Right ventricle myocardium inferior (tissue), 1 donor: ENCODE measurements at regions not wholly inside any gene's neighbourhood (a gene's known extent, or its start where the extent isn't known, plus 50 kb on each side); places are given as distances from the start of the nearest gene placed in this dataset.

Experiments
- ATAC-seq: fragments of 200-7000 bp; cut with Tn5 transposase; one replicate; pipeline ENCODE4 v1.9.1; 2020; ENCODE audit warnings: mild to moderate bottlenecking, moderate library complexity
- DNase-seq: peaks from one replicate; pipeline ENCODE4 v3.0.0; 2021; ENCODE audit errors: missing footprints
- intact Hi-C: fragments of 100-400 bp; cut with DNase I; formaldehyde crosslinking; loops from one replicate; pipeline ENCODE4 v1.11.0; 2022
- donor health status: DM: no; HTN: yes; CAD: no; lungs with severe emphysema.

DNA sequence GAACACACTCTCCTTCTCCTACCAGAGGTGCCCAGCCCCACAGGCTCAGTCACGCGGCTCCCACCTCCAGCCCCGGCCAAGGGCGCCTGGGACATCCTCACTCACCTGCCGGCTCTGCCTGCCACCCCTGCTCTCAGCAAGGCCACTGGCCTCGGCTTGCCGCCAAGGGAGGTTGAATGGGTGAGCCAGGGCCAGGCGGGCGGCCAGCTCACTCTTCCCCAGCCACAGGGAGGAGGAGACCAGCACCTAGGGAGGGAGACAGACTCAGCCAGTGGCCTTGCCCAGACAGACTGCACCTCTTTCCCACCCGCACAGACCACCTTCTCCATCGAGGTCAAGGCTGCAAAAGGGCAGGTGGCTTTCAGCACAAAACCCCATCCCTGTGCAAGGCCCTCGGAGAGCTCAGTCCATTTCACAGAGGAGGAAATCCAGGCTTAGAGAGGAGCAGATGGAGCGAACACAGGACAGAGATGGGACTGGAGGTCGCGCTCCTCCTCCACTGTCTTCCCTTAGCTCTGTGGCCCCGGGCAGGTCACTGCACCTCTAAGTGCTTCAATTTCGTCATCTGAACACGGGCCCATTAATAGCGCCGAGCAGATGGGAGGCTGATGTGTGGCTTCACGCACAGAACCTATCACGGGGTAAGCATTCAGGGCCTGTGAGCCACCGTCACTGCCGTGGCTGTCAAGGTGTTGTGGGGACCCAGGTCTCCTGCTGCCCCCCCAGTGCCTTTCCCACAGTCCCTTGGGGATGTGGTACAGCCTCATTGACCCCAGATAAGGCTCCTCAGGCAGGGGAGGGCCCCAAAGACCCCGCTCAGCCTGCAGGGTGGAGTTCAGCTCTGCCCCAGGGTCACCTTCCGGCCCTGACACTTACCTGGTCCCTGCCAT, 56.1 kb downstream of the RMI2 start:
- ATAC-seq (peak; percentile 52), DNase-seq (no peak)
- intact Hi-C loops, result loop anchor here (10.0 kb wide), 2 partner anchors 393 to 663 kb away; partner anchors contain the start of gene ZC3H7A

DNA sequence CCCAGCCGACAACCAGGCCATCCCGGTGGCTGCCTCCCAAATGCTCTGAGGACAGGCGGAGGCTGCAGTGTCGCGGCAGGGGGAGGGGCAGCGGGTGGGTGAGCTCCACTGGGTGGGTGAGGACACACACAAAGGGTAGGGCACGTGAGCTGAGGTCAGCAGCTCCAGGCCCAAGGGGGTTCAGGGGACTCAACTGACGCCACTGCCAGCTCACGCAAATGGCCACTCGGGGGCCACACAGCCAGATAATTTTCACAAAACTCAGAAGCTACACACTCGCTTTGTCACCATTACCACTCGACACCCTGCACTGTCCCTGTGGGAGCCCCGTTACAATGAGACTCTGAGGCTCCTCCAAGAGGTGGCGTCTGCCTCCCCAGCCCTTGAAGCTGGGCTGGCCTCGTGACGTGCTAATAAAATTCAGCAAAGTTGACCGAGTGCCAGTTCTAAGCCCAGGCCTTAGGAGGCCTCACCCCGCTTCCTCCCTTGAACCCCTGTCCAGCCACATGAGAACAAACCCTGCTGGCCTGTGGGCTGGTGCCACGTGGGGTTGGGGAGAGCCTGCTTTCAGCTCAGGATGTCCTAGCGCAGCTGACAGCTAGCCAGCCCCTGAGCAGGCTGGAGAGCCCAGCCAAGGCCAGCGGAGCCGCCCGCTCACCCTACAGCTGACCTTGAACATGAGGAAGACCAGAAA, 56.9 kb downstream of the RMI2 start:
- DNase-seq (no peak), ATAC-seq (peak; percentile 59)
- intact Hi-C loops, result loop anchor here (10.0 kb wide), 2 partner anchors 393 to 663 kb away; partner anchors contain the start of gene ZC3H7A

DNA sequence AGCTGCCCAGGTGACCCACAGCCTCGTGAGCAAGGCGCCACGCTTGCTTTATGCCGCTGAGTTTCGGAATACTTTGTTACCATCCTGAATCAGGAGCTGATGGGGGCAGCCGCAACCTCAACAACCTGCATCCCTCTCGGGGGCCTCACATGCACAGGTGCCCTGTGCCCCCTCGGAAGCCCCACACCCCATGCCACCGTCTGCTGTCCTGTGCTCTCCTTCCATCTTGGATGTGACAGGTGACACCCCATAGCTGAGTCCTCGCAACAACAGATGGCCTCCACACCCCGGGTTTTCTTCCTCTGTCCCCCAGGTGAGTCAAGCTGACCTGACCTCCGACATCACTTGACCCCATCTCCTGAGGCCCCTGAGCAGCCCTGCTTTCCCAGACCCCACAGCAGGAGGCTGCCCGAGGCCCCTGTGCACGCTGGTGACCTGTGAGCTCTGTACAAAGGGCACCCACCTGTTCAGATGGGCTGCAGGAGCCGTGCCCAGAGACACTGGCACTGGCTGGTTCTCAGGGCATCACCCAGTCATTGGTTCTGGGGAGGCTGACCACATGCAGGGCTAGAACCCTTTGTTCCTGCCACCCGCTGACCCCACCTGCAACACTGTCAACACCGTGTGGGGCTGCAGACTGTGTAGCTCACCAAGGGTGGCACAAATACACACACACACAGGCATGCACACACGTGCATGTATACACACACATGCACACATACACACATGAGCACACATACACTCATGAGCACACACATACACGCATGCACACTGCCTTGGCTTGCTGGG, 57.7 kb downstream of the RMI2 start:
- no peak for ATAC-seq
- DNase-seq, result no peak
- intact Hi-C loops, result loop anchor here (10.0 kb wide), 2 partner anchors 392 to 662 kb away; partner anchors contain the start of gene ZC3H7A

DNA sequence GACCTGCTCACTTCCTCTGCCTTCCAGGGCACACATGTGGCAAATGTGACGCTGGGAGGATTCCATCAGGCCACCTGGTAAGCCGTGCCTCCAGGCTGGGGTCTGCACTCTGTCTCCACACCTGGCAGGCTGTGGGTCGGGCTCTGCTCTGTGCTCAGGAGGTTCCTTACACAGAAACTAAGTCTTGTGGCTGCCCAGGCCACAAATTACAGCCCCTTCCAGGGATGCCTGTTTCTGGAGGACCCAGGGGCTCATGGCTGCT, 58.2 kb downstream of the RMI2 start:
- DNase-seq (no peak), ATAC-seq (no peak)
- intact Hi-C loops, result loop anchor here (10.0 kb wide), 2 partner anchors 391 to 661 kb away; partner anchors contain the start of gene ZC3H7A

DNA sequence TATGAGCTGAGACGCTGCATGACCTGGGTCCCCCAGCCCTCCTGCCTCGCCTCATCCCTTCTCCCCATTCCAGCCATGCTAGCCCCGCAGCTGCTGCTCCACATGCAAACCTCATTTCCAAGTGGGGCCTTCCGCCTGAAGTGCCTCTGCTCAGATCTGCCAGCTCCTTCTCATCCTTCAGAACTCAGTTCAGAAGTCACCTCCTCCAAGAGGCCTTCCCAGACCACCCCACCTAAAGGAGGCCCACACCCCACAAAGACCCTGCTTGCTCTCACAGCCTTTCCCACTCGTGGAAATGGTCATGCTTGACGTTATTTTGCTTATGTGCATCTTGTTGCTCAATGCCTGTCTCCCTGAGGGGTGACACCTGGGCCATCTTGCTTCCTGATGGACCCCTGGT, 58.7 kb downstream of the RMI2 start:
- intact Hi-C loops, result loop anchor here (10.0 kb wide), 2 partner anchors 391 to 661 kb away; partner anchors contain the start of gene ZC3H7A
- ATAC-seq (no peak), DNase-seq (no peak)

DNA sequence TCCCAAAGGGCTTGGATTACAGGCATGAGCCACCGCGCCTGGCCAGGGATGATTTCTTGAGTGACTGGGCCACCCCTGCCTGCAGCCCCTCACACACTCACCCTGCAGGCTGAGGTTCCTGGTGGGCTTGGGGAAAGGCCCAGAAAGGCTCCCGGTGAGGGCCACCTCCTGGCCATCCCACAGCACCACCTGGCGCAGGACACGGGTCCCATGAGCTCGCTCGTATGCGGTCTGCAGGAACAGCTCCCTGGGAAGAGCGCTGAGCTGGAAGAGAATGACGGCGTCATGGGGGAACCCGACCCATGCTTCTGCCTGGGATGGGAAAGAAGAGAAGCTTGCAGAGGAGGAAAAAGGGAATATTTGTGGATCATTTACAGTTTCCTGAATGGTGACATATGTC, 59.3 kb downstream of the RMI2 start:
- intact Hi-C loops, result loop anchor here (10.0 kb wide), 2 partner anchors 390 to 660 kb away; partner anchors contain the start of gene ZC3H7A
- DNase-seq (no peak), ATAC-seq (no peak)

DNA sequence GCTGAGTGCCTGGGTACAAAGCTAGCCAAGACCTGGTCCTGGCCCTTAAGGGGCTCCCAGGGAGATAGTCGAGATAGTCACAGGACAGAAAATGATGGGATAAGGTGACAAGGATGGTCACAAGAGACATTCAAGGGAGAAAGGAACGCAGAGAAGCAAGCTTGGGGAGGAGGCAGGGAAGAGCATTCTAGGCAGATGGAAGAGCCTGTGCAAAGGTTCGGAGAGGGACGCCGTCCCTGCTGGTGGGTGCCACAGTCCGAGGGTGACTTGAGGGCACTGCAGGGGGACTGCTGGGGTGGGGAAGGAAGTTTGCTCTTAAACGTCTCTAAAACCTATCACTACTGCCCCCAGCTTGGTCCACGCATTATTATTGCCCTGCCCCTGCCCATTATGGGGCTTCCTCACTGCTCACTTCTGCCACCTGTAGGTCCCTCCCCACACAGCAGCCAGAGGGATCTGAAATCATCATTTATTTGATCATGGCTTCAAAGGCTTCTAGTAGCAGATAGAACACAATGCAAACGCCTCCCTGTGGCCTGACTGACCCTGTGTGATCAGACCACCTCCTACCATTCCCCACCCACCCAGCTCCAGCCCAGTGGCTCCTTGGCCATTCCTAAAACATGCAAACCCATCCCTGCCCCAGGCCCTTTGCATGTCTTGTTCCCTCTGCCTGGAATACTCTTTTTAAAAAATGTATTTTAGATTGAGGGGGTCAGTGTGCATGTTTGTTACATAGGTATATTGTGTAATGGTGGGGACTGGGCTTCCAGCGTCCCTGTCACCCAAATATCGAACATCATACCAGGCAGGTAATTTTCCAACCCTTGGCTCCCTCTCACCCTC, 60.3 kb downstream of the RMI2 start:
- intact Hi-C loops, result loop anchor here (2.0 to 10.0 kb wide), 3 partner anchors 235 to 659 kb away; partner anchors contain the start of gene ZC3H7A
- DNase-seq, result no peak
- ATAC-seq, result no peak

DNA sequence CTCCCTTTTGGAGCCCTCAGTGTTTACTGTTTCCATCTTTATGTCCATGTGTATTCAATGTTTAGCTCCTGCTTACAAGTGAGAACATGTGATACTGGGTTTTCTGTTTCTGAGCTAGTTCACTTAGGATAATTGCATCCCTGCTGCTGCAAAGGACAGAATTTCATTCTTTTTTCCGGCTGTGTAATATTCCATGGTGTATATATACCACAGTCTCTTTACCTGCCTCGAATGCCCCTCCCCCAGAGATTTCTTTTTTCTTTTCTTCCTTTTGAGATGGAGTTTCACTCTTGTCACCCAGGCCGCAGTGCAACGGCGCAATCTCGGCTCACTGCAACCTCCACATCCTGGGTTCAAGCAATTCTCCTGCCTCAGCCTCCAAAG, 60.9 kb downstream of the RMI2 start:
- intact Hi-C loops, result loop anchor here (2.0 to 10.0 kb wide), 3 partner anchors 235 to 659 kb away; partner anchors contain the start of gene ZC3H7A
- no peak for ATAC-seq
- DNase-seq, result no peak

DNA sequence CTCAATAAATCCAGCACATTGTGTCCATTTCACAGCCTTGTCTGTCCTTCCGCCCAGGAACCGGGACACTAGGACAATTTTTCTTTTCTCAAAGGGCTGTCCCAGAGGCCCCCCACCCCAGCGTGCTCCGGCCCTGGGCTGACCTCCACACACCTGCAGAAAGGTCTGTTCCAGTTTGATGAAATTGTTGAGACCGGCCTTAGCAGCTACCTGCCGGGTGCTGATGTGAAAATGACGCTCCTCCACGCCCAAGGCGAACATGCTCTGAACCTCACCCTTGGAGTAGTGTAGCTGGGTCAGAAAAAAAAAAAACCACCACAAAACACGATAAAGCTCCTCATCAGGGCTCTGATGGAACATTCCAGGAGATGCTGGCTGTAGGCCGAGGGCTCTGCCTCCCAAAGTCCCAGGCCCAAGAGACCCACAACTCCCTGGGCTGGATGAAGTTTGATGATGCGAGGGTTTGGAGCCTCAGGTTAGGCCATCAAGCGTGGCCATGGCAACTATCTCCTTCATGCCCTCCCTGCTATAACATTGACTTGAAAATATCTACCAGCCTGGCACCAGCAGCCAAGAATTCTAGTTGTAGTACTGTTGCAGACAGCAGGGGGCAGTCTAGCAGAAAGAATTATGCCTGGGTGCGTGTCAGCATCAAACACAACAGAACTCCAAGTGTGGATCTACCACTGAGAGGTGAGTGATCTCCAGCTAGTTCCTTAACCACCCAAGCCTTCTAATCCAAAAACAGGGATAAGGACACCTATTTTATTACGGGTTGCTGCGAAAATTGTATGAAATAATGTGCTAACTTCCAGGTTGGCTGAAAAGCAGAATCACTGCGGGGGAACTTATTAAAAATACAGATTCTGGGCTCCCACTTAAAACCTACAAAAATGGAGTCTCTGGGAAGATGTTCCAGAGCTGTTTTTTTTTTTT, 62.1 kb downstream of the RMI2 start:
- peak; percentile 45 for ATAC-seq
- intact Hi-C loops, result loop anchor here (2.0 to 10.0 kb wide), 3 partner anchors 233 to 657 kb away; partner anchors contain the start of gene ZC3H7A
- DNase-seq, result no peak

DNA sequence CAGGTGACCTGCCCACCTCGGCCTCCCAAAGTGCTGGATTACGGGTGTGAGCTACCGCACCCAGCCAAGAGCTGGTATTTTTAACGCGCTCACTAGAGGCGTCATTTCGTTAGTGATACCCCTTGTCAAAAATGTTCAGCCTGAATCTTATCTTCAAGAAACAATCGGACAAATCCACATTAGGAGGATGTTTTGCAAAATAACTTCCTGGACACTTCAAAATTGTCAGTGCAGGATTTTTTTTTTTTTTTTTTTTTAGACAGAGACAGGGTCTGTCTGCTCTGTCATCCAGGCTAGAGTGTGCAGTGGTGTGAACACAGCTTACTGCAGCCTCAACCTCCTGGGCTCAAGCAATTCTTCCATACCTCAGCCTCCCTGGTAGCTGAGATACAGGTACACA, 63.0 kb downstream of the RMI2 start:
- intact Hi-C loops, result loop anchor here (10.0 kb wide), 2 partner anchors 387 to 657 kb away; partner anchors contain the start of gene ZC3H7A
- no peak for ATAC-seq
- DNase-seq, result no peak

DNA sequence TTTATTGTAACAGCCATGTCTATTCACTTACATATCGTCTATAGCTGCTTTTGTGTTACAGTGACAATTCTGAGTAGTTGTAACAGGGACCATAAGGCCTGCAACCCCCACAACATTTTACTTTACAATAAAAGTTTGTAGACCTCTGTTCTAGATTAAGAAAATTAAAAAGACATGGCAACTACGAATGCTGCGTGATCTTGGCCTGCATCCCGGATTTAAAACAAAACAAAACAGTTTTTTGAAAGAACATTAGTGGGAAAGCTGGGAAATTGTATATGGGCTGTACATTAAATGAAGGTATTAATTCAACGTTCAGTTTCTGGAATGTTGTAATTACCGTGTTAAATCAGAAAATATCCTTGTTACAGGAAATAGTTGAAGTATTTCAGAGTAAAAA, 64.1 kb downstream of the RMI2 start:
- DNase-seq (no peak), ATAC-seq (no peak)
- intact Hi-C loops, result loop anchor here (10.0 kb wide), 2 partner anchors 385 to 655 kb away; partner anchors contain the start of gene ZC3H7A

DNA sequence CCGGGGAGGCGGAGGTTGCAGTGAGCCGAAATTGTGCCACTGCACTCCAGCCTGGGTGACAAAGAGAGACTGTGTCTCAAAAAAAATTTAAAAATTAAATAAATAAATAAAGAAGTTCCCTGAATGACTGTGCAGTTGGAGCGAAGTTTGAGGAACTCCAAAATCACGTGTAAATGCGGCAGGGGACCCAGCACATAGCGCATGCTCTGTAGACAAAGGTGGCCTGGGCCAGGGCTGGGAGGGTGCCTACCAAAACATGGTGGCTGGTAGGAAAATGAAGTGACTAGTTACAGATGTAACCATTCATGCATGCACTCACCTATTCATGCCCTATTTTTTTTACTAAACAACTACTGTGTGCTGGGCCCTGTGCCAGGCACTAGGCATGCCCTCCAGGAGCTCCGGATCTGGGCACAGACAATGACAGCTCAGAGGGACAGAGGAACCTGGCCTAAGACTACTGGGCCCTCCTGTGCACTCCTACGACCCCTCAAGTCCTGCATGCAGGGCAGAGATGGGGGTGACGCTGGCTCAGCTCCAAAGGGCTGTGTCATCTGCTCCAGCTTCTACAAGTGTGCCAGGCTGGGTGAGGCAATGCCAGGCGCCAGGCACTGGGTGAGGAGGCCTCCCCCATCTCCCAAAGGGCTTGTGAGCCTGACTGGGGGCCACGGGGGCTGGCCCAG, 65.3 kb downstream of the RMI2 start:
- intact Hi-C loops, result loop anchor here (10.0 kb wide), 1 partner anchor 84 kb away; no protein-coding TSS in a partner anchor
- no peak for DNase-seq
- ATAC-seq, result no peak

DNA sequence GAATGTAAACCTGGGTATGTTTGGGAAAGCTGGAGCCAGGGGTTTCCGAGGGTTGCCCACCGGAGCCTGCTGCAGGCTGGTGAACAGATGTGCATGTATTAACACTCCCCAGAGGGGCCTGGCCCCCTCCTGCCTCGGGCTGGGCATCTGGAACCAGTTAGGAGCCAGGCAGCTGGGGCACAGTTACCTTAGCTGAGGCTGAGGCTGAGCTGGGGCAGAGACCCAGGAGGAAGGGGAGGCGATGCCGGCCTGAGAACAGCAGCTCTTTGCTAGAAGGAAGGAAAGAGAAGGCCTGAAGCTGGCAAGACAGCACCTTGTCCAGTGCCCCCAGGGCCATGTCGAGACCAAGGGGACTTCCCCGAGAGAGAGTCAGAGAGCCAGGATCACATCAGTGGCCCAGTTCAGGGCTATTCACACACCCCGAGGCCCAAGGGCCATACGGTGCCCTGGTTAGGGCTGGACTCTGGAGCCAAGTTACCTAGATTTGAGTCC, 65.8 kb downstream of the RMI2 start:
- DNase-seq, result no peak
- ATAC-seq, result no peak
- intact Hi-C loops, result loop anchor here (10.0 kb wide), 1 partner anchor 84 kb away; no protein-coding TSS in a partner anchor

DNA sequence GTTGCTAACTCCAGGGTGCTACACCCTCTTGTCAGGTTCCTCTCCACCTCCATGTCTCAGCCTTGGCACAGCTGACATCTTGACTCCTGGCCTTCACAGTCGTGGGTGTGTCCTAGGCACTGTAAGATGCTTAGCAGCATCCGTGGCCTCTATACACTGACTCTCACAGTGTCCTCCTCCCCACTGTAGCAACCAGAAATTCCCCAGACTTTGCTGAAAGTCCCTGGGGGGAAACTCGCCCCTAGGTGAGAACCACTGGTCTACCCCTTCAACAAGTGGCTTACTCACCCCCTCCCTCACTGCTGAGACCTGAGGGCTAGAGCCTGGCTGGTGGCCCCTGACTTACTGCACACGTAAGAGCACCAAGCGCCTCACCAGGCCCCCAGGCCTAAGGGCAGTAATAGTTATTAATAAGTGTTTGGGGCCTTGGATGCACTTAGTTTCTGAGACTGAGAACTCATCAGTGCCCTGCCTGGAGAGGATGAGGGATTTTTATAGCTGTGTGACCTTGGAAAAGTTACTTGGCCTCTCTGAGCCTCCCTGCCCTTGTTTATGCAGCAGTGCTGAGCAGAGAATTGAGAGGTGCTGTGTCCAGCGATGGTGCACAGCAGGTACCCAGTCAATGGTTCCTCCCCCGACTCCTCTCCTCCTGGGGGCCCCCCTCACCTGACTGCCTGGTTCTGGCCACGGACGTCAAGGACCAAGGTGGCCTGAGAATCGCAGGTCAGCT, 67.1 kb downstream of the RMI2 start:
- ATAC-seq (no peak), DNase-seq (no peak)
- intact Hi-C loops, result loop anchor here (10.0 kb wide), 1 partner anchor 82 kb away; no protein-coding TSS in a partner anchor
